Panc1 (cell line): ENCODE measurements at regions not wholly inside any gene's neighbourhood (a gene's known extent, or its start where the extent isn't known, plus 50 kb on each side); places are given as distances from the start of the nearest gene placed in this dataset.

Source experiments
- ATAC-seq: fragments of 200-7000 bp; cut with Tn5 transposase; 2 replicates; pipeline ENCODE4 v1.9.1; 2020; ENCODE audit warnings: mild to moderate bottlenecking, moderate library complexity
- BruUV-seq: library from RNA; stranded (reverse); fragments of 400-500 nt; replicated peaks from 2 replicates; lab custom pipeline; 2021; lab: Mats Ljungman, UMichigan
- CTCF ChIA-PET: fragments of 300-600 bp; sonication (Branson Sonifier 250); formaldehyde crosslinking; loops from one replicate; lab custom pipeline; 2022; ENCODE audit warnings: antibody characterized with exemption; lab: Charles Lee
- POLR2A ChIA-PET: fragments of 300-600 bp; sonication (Branson Sonifier 250); formaldehyde crosslinking; loops from one replicate; lab custom pipeline; 2022; ENCODE audit warnings: antibody characterized with exemption; lab: Charles Lee
- DNase-seq: peaks from one replicate; pipeline ENCODE4 v3.0.0-alpha.2; 2010; ENCODE audit warnings: low read depth, low spot score
- H3K27ac ChIP-seq: 2 replicates; pipeline ENCODE4 v1.5.1; 2011; ENCODE audit warnings: mild to moderate bottlenecking, low read length, inconsistent platforms
- H3K27me3 ChIP-seq: fragments of 200-500 bp; sonication (Bioruptor generic); 2 replicates; pipeline ENCODE4 v1.6.0; 2014; ENCODE audit warnings: low read length, inconsistent platforms; ENCODE audit not compliant: control insufficient read depth, insufficient read depth
- H3K36me3 ChIP-seq: fragments of 200-500 bp; sonication (Bioruptor generic); 2 replicates; pipeline ENCODE4 v1.5.1; 2014; ENCODE audit warnings: inconsistent platforms, mild to moderate bottlenecking, low read length, moderate library complexity; ENCODE audit not compliant: control insufficient read depth, insufficient read depth
- H3K4me1 ChIP-seq: 2 replicates; pipeline ENCODE4 v1.5.1; 2011; ENCODE audit warnings: inconsistent platforms, mild to moderate bottlenecking, low read length, moderate library complexity; ENCODE audit not compliant: control insufficient read depth, insufficient read depth
- H3K4me3 ChIP-seq, 2 experiments: 2 replicates each; pipeline ENCODE4 v1.5.1; 2011 to 2012; ENCODE audit warnings: low read depth in 2 of 2, low read length in 2 of 2, mild to moderate bottlenecking in 2 of 2, inconsistent platforms in 1 of 2, moderate library complexity in 1 of 2
- H3K9me3 ChIP-seq: fragments of 200-500 bp; sonication (Bioruptor generic); 2 replicates; pipeline ENCODE4 v1.5.1; 2014; ENCODE audit warnings: low read depth, mild to moderate bottlenecking, inconsistent platforms, low read length, moderate library complexity; ENCODE audit not compliant: control insufficient read depth, insufficient read depth
- POLR2AphosphoS5 ChIP-seq: IDR thresholded peaks from 2 replicates; pipeline ENCODE4 v1.6.1; 2012; ENCODE audit warnings: mild to moderate bottlenecking, low read depth, low read length, moderate library complexity
- REST ChIP-seq, 2 experiments: IDR thresholded peaks; 2 replicates each; pipeline ENCODE4 v1.6.1; 2011 to 2012; ENCODE audit warnings: low read depth in 2 of 2, control low read depth in 1 of 2, low read length in 1 of 2, mild to moderate bottlenecking in 1 of 2, moderate library complexity in 1 of 2; ENCODE audit not compliant: insufficient read depth in 1 of 2
- SIN3A ChIP-seq: IDR thresholded peaks from 2 replicates; pipeline ENCODE4 v1.6.1; 2012; ENCODE audit warnings: low read depth, mild to moderate bottlenecking, low read length, moderate library complexity, borderline replicate concordance; ENCODE audit not compliant: insufficient read depth
- TCF7L2 ChIP-seq: IDR thresholded peaks from 2 replicates; pipeline ENCODE4 v1.6.1; 2011; ENCODE audit warnings: mild to moderate bottlenecking, low read depth, low read length, inconsistent platforms
- in situ Hi-C: cut with HindIII; loops from 2 replicates; pipeline ENCODE4 v1.10.0; 2016; ENCODE audit warnings: low sequenced_read_pairs, low pct_unique_long_range_greater_than_20kb
- intact Hi-C: fragments of 100-400 bp; cut with micrococcal nuclease; formaldehyde crosslinking; loops from one replicate; pipeline ENCODE4 v1.10.0; 2022; ENCODE audit not compliant: unreplicated experiment
- TF ChIP-seq, protein P1 (sequence below): fragments of 450-650 bp; IDR thresholded peaks from 2 replicates; pipeline ENCODE4 v1.5.1; 2017; ENCODE audit warnings: mild to moderate bottlenecking

DNA sequence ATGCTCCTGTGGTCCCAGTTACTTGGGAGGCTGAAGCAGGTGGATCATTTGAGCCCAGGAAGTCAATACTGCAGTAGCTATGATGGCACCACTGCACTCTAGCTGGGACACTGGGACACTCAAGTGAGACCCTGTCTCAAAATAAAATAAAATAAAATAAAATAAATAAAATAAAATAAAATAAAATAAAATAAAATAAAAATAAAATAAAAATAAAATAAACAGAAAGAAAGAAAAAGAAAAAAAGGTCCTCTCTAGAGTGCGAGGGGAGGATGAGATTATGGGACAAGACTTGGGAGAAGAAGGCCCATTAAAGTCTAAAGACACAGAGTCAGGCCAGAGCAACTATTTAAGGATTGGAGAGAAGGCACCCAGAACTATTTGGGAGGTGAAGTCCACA, 172.5 kb downstream of the IER5 start:
- ChIA-PET POLR2A (no interaction called here), CTCF (no interaction called here)
- BruUV-seq, result no TSS peak
- Histone ChIP-seq H3K36me3 (no peaks in the 10 kb centered on the region), H3K4me3 (no peak overlapping the region), H3K9me3 (no peaks in the 10 kb centered on the region), H3K4me1 (no peaks in the 10 kb centered on the region), H3K27me3 (peaks cover 2% of the 10 kb centered on the region; the same call in 1 of the 2 replicates), H3K27ac (no peak overlapping the region)
- intact Hi-C loops (no loop called here), in situ Hi-C loops (no loop called here)
- no peak for ATAC-seq
- DNase-seq, result no peak
- TF ChIP-seq SIN3A, result no peak
- no peak for TF ChIP-seq REST (IDR thresholded peaks at IDR 0.05; ENCODE audit: insufficient read depth in 1 of 2, low read depth in 2 of 2, low read length in 1 of 2)
- TF ChIP-seq POLR2AphosphoS5, result no peak
- TF ChIP-seq, protein P1, sequence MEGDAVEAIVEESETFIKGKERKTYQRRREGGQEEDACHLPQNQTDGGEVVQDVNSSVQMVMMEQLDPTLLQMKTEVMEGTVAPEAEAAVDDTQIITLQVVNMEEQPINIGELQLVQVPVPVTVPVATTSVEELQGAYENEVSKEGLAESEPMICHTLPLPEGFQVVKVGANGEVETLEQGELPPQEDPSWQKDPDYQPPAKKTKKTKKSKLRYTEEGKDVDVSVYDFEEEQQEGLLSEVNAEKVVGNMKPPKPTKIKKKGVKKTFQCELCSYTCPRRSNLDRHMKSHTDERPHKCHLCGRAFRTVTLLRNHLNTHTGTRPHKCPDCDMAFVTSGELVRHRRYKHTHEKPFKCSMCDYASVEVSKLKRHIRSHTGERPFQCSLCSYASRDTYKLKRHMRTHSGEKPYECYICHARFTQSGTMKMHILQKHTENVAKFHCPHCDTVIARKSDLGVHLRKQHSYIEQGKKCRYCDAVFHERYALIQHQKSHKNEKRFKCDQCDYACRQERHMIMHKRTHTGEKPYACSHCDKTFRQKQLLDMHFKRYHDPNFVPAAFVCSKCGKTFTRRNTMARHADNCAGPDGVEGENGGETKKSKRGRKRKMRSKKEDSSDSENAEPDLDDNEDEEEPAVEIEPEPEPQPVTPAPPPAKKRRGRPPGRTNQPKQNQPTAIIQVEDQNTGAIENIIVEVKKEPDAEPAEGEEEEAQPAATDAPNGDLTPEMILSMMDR, result no peak
- TF ChIP-seq TCF7L2, result no peak

- no TSS peak for BruUV-seq
- Histone ChIP-seq H3K36me3 (no peaks in the 10 kb centered on the region), H3K4me3 (no peak overlapping the region), H3K9me3 (no peaks in the 10 kb centered on the region), H3K27me3 (peaks cover 2% of the 10 kb centered on the region; the same call in 1 of the 2 replicates), H3K27ac (no peak overlapping the region), H3K4me1 (no peaks in the 10 kb centered on the region)
- TF ChIP-seq TCF7L2 (no peak), REST (IDR thresholded peaks at IDR 0.05; ENCODE audit: insufficient read depth in 1 of 2, low read depth in 2 of 2, low read length in 1 of 2) (no peak), POLR2AphosphoS5 (no peak), SIN3A (no peak)
- TF ChIP-seq, protein P1, result no peak
- ATAC-seq (no peak), DNase-seq (no peak)
- CTCF ChIA-PET, result no interaction called here
- intact Hi-C loops, result no loop called here
- in situ Hi-C loops, result no loop called here
- POLR2A ChIA-PET, result no interaction called here
These were observed 173.6 kb downstream of the IER5 start for GRCh38 chr1:181262069-181262468.
